ENCODE measurements at regions not wholly inside any gene's neighbourhood (a gene's known extent, or its start where the extent isn't known, plus 50 kb on each side); places are given as distances from the start of the nearest gene placed in this dataset.
"Not testable (repeated sequence)": the region's sequence is repeated elsewhere in the genome, so short reads cannot be mapped to it uniquely, and the experiment has no call there.

- DNase-seq (ENCODE audit: low read depth): no peak
Measured at GRCh38 chr18:51330739-51331138, 133.3 kb upstream of the MEX3C start.

GRCh38 chr18:51337406-51337805 is 139.9 kb upstream of the MEX3C start:
- DNase-seq (ENCODE audit: low read depth): no peak

- DNase-seq (ENCODE audit: low read depth): no peak
Measured at GRCh38 chr18:51339856-51340255, 142.4 kb upstream of the MEX3C start.

GRCh38 chr18:51340332-51340731 is 142.9 kb upstream of the MEX3C start:
- no peak for DNase-seq (ENCODE audit: low read depth)

- no peak for DNase-seq (ENCODE audit: low read depth)
Measured at GRCh38 chr18:51342815-51343214, 145.3 kb upstream of the MEX3C start.

GRCh38 chr18:51345848-51346391 is 148.4 kb upstream of the MEX3C start:
- DNase-seq (ENCODE audit: low read depth): no peak

- no peak for DNase-seq (ENCODE audit: low read depth)
Measured at GRCh38 chr18:51346404-51346803, 148.9 kb upstream of the MEX3C start.

GRCh38 chr18:51350081-51350480 is 152.6 kb upstream of the MEX3C start:
- no peak for DNase-seq (ENCODE audit: low read depth)

GRCh38 chr18:51355841-51356240 is 158.4 kb upstream of the MEX3C start:
- no peak for DNase-seq (ENCODE audit: low read depth)

- DNase-seq (ENCODE audit: low read depth): not testable (repeated sequence)
Measured at GRCh38 chr18:51360301-51360700, 162.8 kb upstream of the MEX3C start.

- DNase-seq (ENCODE audit: low read depth): no peak
Measured at GRCh38 chr18:51361130-51361860, 163.8 kb upstream of the MEX3C start.

- DNase-seq (ENCODE audit: low read depth): no peak
Measured at GRCh38 chr18:51363384-51363783, 165.9 kb upstream of the MEX3C start.

GRCh38 chr18:51370996-51371395 is 173.5 kb upstream of the MEX3C start:
- no peak for DNase-seq (ENCODE audit: low read depth)

GRCh38 chr18:51371929-51372328 is 174.4 kb upstream of the MEX3C start:
- DNase-seq (ENCODE audit: low read depth): no peak

GRCh38 chr18:51382081-51382480 is 184.6 kb upstream of the MEX3C start:
- DNase-seq (ENCODE audit: low read depth): no peak

- no peak for DNase-seq (ENCODE audit: low read depth)
Measured at GRCh38 chr18:51383116-51383515, 185.6 kb upstream of the MEX3C start.

- no peak for DNase-seq (ENCODE audit: low read depth)
Measured at GRCh38 chr18:51383711-51384110, 186.2 kb upstream of the MEX3C start.

GRCh38 chr18:51385270-51385669 is 187.8 kb upstream of the MEX3C start:
- DNase-seq (ENCODE audit: low read depth): no peak

GRCh38 chr18:51390702-51391101 is 193.2 kb upstream of the MEX3C start:
- no peak for DNase-seq (ENCODE audit: low read depth)

GRCh38 chr18:51391215-51391614 is 193.7 kb upstream of the MEX3C start:
- DNase-seq (ENCODE audit: low read depth): no peak

GRCh38 chr18:51391731-51392130 is 194.2 kb upstream of the MEX3C start:
- DNase-seq (ENCODE audit: low read depth): no peak

GRCh38 chr18:51397347-51397962 is 200.0 kb upstream of the MEX3C start:
- no peak for DNase-seq (ENCODE audit: low read depth)

- no peak for DNase-seq (ENCODE audit: low read depth)
Measured at GRCh38 chr18:51398104-51398503, 200.6 kb upstream of the MEX3C start.

All from HS-27A (cell line).